ENCODE measurements at regions not wholly inside any gene's neighbourhood (a gene's known extent, or its start where the extent isn't known, plus 50 kb on each side); places are given as distances from the start of the nearest gene placed in this dataset.

- no peak for DNase-seq (ENCODE audit: low spot score)
- H3K4me3 ChIP-seq: no peak overlapping the region
- no peak for TF ChIP-seq CTCF (IDR thresholded peaks at IDR 0.05)
- H3K27ac ChIP-seq: no peak overlapping the region
These were observed 372.5 kb upstream of the SYT4 start for GRCh38 chr18:43649649-43650357.

GRCh38 chr18:43650426-43650825 is 373.1 kb upstream of the SYT4 start:
- TF ChIP-seq CTCF (IDR thresholded peaks at IDR 0.05): no peak
- no peak for DNase-seq (ENCODE audit: low spot score)
- Histone ChIP-seq H3K4me3 (no peak overlapping the region), H3K27ac (no peak overlapping the region)

- Histone ChIP-seq H3K4me3 (no peak overlapping the region), H3K27ac (no peak overlapping the region)
- DNase-seq (ENCODE audit: low spot score): no peak
- TF ChIP-seq CTCF (IDR thresholded peaks at IDR 0.05): no peak
These were observed 373.8 kb upstream of the SYT4 start for GRCh38 chr18:43651057-43651456.

GRCh38 chr18:43656547-43656946 is 379.3 kb upstream of the SYT4 start:
- TF ChIP-seq CTCF (IDR thresholded peaks at IDR 0.05): no peak
- Histone ChIP-seq H3K4me3 (no peak overlapping the region), H3K27ac (no peak overlapping the region)
- DNase-seq (ENCODE audit: low spot score): no peak

GRCh38 chr18:43661570-43661969 is 384.3 kb upstream of the SYT4 start:
- no peak for TF ChIP-seq CTCF (IDR thresholded peaks at IDR 0.05)
- no peak overlapping the region for H3K4me3 ChIP-seq
- DNase-seq (ENCODE audit: low spot score): no peak
- H3K27ac ChIP-seq: no peak overlapping the region

GRCh38 chr18:43662657-43663056 is 385.4 kb upstream of the SYT4 start:
- H3K4me3 ChIP-seq: no peak overlapping the region
- no peak for TF ChIP-seq CTCF (IDR thresholded peaks at IDR 0.05)
- H3K27ac ChIP-seq: no peak overlapping the region
- DNase-seq (ENCODE audit: low spot score): no peak

- TF ChIP-seq CTCF (IDR thresholded peaks at IDR 0.05): no peak
- no peak overlapping the region for H3K27ac ChIP-seq
These were observed 385.9 kb upstream of the SYT4 start for GRCh38 chr18:43663159-43663558.

More at GRCh38 chr18:43663159-43663558, 385.9 kb upstream of the SYT4 start:
- no peak for DNase-seq (ENCODE audit: low spot score)
- no peak overlapping the region for H3K4me3 ChIP-seq

Data from coronary artery (tissue), 2 donors.